Fibroblast of villous mesenchyme (primary cell): ENCODE measurements at regions not wholly inside any gene's neighbourhood (a gene's known extent, or its start where the extent isn't known, plus 50 kb on each side); places are given as distances from the start of the nearest gene placed in this dataset.
"Not testable (repeated sequence)": the region's sequence is repeated elsewhere in the genome, so short reads cannot be mapped to it uniquely, and the experiment has no call there.

Experiments used
- DNase-seq: peaks from one replicate; pipeline ENCODE4 v3.0.0-alpha.2; 2010; ENCODE audit warnings: low read depth
- H3K4me3 ChIP-seq: 2 replicates; pipeline ENCODE4 v1.5.1; 2011; ENCODE audit warnings: low read depth, mild to moderate bottlenecking, low read length
- TF ChIP-seq, protein P1 (sequence below): IDR thresholded peaks from 2 replicates; pipeline ENCODE4 v1.5.1; 2012; ENCODE audit warnings: low read depth, mild to moderate bottlenecking, low read length; ENCODE audit not compliant: insufficient read depth

- TF ChIP-seq, protein P1, sequence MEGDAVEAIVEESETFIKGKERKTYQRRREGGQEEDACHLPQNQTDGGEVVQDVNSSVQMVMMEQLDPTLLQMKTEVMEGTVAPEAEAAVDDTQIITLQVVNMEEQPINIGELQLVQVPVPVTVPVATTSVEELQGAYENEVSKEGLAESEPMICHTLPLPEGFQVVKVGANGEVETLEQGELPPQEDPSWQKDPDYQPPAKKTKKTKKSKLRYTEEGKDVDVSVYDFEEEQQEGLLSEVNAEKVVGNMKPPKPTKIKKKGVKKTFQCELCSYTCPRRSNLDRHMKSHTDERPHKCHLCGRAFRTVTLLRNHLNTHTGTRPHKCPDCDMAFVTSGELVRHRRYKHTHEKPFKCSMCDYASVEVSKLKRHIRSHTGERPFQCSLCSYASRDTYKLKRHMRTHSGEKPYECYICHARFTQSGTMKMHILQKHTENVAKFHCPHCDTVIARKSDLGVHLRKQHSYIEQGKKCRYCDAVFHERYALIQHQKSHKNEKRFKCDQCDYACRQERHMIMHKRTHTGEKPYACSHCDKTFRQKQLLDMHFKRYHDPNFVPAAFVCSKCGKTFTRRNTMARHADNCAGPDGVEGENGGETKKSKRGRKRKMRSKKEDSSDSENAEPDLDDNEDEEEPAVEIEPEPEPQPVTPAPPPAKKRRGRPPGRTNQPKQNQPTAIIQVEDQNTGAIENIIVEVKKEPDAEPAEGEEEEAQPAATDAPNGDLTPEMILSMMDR, result no peak
- no peak for DNase-seq
- H3K4me3 ChIP-seq, result no peak overlapping the region
These were observed 72.5 kb upstream of the KCTD7 start for GRCh38 chr7:66556177-66556548.

- H3K4me3 ChIP-seq, result no peak overlapping the region
- TF ChIP-seq, protein P1, result no peak
- DNase-seq, result no peak
These were observed 72.0 kb upstream of the KCTD7 start for GRCh38 chr7:66556549-66557213.

GRCh38 chr7:66557214-66558200, 71.2 kb upstream of the KCTD7 start:
- no peak overlapping the region for H3K4me3 ChIP-seq
- TF ChIP-seq, protein P1, result peak; percentile 98
- peak; percentile 59 for DNase-seq

GRCh38 chr7:66558201-66558641, 70.5 kb upstream of the KCTD7 start:
- H3K4me3 ChIP-seq, result no peak overlapping the region
- no peak for DNase-seq
- TF ChIP-seq, protein P1, result no peak

- no peak for DNase-seq
- TF ChIP-seq, protein P1, result no peak
- no peak overlapping the region for H3K4me3 ChIP-seq
These were observed 69.8 kb upstream of the KCTD7 start for GRCh38 chr7:66558660-66559465.

- TF ChIP-seq, protein P1, result no peak
- no peak for DNase-seq
- no peak overlapping the region for H3K4me3 ChIP-seq
These were observed 64.6 kb upstream of the KCTD7 start for GRCh38 chr7:66564045-66564444.

GRCh38 chr7:66570179-66570578, 58.5 kb upstream of the KCTD7 start:
- not testable (repeated sequence) for H3K4me3 ChIP-seq, DNase-seq
